PC-9 (cell line): ENCODE measurements at regions not wholly inside any gene's neighbourhood (a gene's known extent, or its start where the extent isn't known, plus 50 kb on each side); places are given as distances from the start of the nearest gene placed in this dataset. TPM values are rescaled to one million over a fixed set of nuclear protein-coding genes. Genes with fewer than 3 reads are reported as not detected.

Source experiments
- BruUV-seq: library from RNA; stranded (reverse); fragments of 400-500 nt; replicated peaks from 2 replicates; lab custom pipeline; 2021; lab: Mats Ljungman, UMichigan
- CTCF ChIA-PET: fragments of 300-600 bp; sonication (Branson Sonifier 250); formaldehyde crosslinking; loops from one replicate; lab custom pipeline; 2022; ENCODE audit warnings: antibody characterized with exemption; lab: Charles Lee
- POLR2A ChIA-PET: fragments of 300-600 bp; sonication (Branson Sonifier 250); formaldehyde crosslinking; loops from one replicate; lab custom pipeline; 2022; ENCODE audit warnings: antibody characterized with exemption; ENCODE audit not compliant: unreplicated experiment; lab: Charles Lee
- DNase-seq, 2 experiments: peaks; one replicate each; pipeline versions ENCODE4 v3.0.0 to v3.0.0-alpha.2; 2015 to 2022; ENCODE audit warnings: mixed read lengths in 1 of 2
- H2AFZ ChIP-seq: fragments of 200-600 bp; sonication (generic); 2 replicates; pipeline ENCODE4 v1.8.1; 2017; ENCODE audit warnings: antibody characterized with exemption
- H3F3A ChIP-seq: fragments of 200-600 bp; sonication (generic); 2 replicates; pipeline ENCODE4 v1.8.1; 2017; ENCODE audit warnings: antibody characterized with exemption, mild to moderate bottlenecking, low read depth; ENCODE audit not compliant: insufficient read depth
- H3K27ac ChIP-seq: fragments of 200-600 bp; sonication (generic); 2 replicates; pipeline ENCODE4 v1.6.1; 2016; ENCODE audit warnings: mixed run types
- H3K27me3 ChIP-seq: fragments of 200-600 bp; sonication (generic); 2 replicates; pipeline ENCODE4 v1.6.1; 2016; ENCODE audit warnings: low read depth, mixed run types; ENCODE audit not compliant: insufficient read depth
- H3K36me3 ChIP-seq: fragments of 200-600 bp; sonication (generic); 2 replicates; pipeline ENCODE4 v1.6.1; 2016; ENCODE audit warnings: low read depth, mixed run types
- H3K4me1 ChIP-seq: fragments of 200-600 bp; sonication (generic); replicated peaks from 2 replicates; pipeline ENCODE4 v1.6.1; 2016; ENCODE audit warnings: mixed run types; ENCODE audit not compliant: insufficient read depth
- H3K4me2 ChIP-seq: fragments of 200-600 bp; sonication (generic); 2 replicates; pipeline ENCODE4 v1.6.1; 2017; ENCODE audit warnings: mixed run types
- H3K4me3 ChIP-seq: fragments of 200-600 bp; sonication (generic); 2 replicates; pipeline ENCODE4 v1.6.1; 2016; ENCODE audit warnings: mixed run types
- H3K79me2 ChIP-seq: fragments of 200-600 bp; sonication (generic); 2 replicates; pipeline ENCODE4 v1.6.1; 2017; ENCODE audit warnings: low read depth, mixed run types
- H3K9me2 ChIP-seq: fragments of 200-600 bp; sonication (generic); 2 replicates; pipeline ENCODE4 v1.8.1; 2017; ENCODE audit warnings: mild to moderate bottlenecking; ENCODE audit not compliant: insufficient read depth
- H3K9me3 ChIP-seq: fragments of 200-600 bp; sonication (generic); 2 replicates; pipeline ENCODE4 v1.8.1; 2016; ENCODE audit warnings: low read depth; ENCODE audit not compliant: insufficient read depth
- H4K20me1 ChIP-seq: fragments of 200-600 bp; sonication (generic); 2 replicates; pipeline ENCODE4 v1.8.1; 2017; ENCODE audit not compliant: insufficient read depth
- EZH2 ChIP-seq: fragments of 200-600 bp; sonication (generic); IDR thresholded peaks from 2 replicates; pipeline ENCODE4 v1.8.0; 2017; ENCODE audit warnings: antibody characterized with exemption, low read depth
- intact Hi-C: fragments of 100-400 bp; cut with micrococcal nuclease; formaldehyde crosslinking; loops from one replicate; pipeline ENCODE4 v1.10.0; 2022; ENCODE audit not compliant: unreplicated experiment
- microRNA-seq: library from miRNA; unstranded; fragments of <30 nt; microRNA quantifications from one replicate; pipeline ENCODE4 v1.2.0, GENCODE V29; 2021; ENCODE audit warnings: borderline number of aligned reads, borderline replicate concordance
- TF ChIP-seq, protein P1 (sequence below): fragments of 200-600 bp; sonication (generic); conservative IDR thresholded peaks from 2 replicates; pipeline ENCODE4 v1.6.1; 2017; ENCODE audit warnings: mixed run types, antibody characterized with exemption, mild to moderate bottlenecking, moderate library complexity

DNA sequence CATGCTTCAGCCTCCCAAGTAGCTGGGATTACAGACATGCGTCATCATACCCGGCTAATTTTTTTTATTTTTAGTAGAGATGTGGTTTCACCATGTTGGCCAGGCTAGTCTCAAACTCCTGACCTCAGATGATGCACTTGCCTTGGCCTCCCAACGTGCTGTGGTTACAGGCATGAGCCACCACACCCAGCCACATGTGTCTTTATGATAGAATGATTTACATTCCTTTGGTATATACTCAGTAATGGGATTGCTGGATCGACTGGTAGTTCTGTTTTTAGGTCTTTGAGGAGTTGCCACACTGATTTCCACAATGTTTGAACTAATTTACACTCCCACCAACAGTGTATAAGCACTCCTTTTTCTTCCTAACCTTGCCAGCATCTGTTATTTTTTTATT lies 276.2 kb downstream of the METTL15 start:
- BruUV-seq: no TSS peak
- intact Hi-C loops: no loop called here

DNA sequence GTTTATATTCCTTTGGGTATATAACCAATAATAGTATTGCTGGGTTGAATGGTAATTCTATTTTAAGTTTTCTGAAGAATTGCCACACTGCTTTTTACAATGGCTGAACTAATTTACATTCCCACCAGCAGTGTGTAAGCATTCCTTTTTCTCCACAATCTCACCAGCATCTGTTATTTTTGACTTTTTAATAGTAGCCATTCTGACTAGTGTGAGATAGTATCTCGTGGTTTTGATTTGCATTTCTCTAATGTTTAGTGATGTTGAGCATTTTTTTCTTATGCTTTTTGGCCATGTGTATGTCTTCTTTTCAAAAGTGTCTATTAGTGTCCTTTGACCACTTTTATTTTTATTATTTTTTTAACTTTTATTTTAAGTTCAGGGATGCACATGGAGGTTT lies 275.3 kb downstream of the METTL15 start:
- no peak overlapping the region for H3K4me2 ChIP-seq
- ChIA-PET CTCF (no interaction called here), POLR2A (interaction anchor here (0.7 kb wide), 1 partner anchor 652 kb away, joined by 3 read pairs; no protein-coding TSS in a partner anchor)
- no peaks in the 10 kb centered on the region for H3F3A ChIP-seq
- DNase-seq: no peak
- no peaks in the 10 kb centered on the region for H3K36me3 ChIP-seq
- H3K9me3 ChIP-seq: no peaks in the 10 kb centered on the region
- TF ChIP-seq EZH2: no peak
- TF ChIP-seq, protein P1, sequence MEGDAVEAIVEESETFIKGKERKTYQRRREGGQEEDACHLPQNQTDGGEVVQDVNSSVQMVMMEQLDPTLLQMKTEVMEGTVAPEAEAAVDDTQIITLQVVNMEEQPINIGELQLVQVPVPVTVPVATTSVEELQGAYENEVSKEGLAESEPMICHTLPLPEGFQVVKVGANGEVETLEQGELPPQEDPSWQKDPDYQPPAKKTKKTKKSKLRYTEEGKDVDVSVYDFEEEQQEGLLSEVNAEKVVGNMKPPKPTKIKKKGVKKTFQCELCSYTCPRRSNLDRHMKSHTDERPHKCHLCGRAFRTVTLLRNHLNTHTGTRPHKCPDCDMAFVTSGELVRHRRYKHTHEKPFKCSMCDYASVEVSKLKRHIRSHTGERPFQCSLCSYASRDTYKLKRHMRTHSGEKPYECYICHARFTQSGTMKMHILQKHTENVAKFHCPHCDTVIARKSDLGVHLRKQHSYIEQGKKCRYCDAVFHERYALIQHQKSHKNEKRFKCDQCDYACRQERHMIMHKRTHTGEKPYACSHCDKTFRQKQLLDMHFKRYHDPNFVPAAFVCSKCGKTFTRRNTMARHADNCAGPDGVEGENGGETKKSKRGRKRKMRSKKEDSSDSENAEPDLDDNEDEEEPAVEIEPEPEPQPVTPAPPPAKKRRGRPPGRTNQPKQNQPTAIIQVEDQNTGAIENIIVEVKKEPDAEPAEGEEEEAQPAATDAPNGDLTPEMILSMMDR: no peak
- intact Hi-C loops: no loop called here
- no peak overlapping the region for H3K4me3 ChIP-seq
- H3K9me2 ChIP-seq: no peaks in the 10 kb centered on the region
- H3K27ac ChIP-seq: no peak overlapping the region
- no peak overlapping the region for H2AFZ ChIP-seq
- H3K4me1 ChIP-seq: 0 out of 2 replicates have a peak, but pooled peaks cover 7% of the 10 kb centered on the region
- no peaks in the 10 kb centered on the region for H4K20me1 ChIP-seq
- no TSS peak for BruUV-seq
- no peaks in the 10 kb centered on the region for H3K27me3 ChIP-seq
- H3K79me2 ChIP-seq: no peaks in the 10 kb centered on the region

More for the DNA sequence above, 276.2 kb downstream of the METTL15 start:
- H4K20me1 ChIP-seq: no peaks in the 10 kb centered on the region
- H3F3A ChIP-seq: no peaks in the 10 kb centered on the region
- CTCF ChIA-PET: no interaction called here
- H3K4me3 ChIP-seq: no peak overlapping the region
- no peaks in the 10 kb centered on the region for H3K9me2 ChIP-seq
- peak in 1 of 2 experiments; percentile 1 for DNase-seq
- no peak overlapping the region for H3K27ac ChIP-seq
- H3K4me2 ChIP-seq: no peak overlapping the region
- TF ChIP-seq EZH2: no peak
- H3K4me1 ChIP-seq: 0 out of 2 replicates have a peak, but pooled peaks cover 7% of the 10 kb centered on the region
- POLR2A ChIA-PET: no interaction called here
- no peaks in the 10 kb centered on the region for H3K27me3 ChIP-seq
- no peaks in the 10 kb centered on the region for H3K79me2 ChIP-seq
- H2AFZ ChIP-seq: no peak overlapping the region
- H3K9me3 ChIP-seq: no peaks in the 10 kb centered on the region
- H3K36me3 ChIP-seq: no peaks in the 10 kb centered on the region

Small RNAs in the stretch of these regions (microRNA-seq; reads per million reads assigned to microRNA genes)
- gene MIR8068: not detected
